ENCODE measurements at regions not wholly inside any gene's neighbourhood (a gene's known extent, or its start where the extent isn't known, plus 50 kb on each side); places are given as distances from the start of the nearest gene placed in this dataset.

- TF ChIP-seq POLR2A (IDR thresholded peaks at IDR 0.05), result no peak
- no peak for TF ChIP-seq CTCF (IDR thresholded peaks at IDR 0.05)
These were observed 103.9 kb downstream of the GATA3 start for GRCh38 chr10:8158193-8159071.

All from esophagus squamous epithelium (tissue), 4 donors.